ENCODE measurements at regions not wholly inside any gene's neighbourhood (a gene's known extent, or its start where the extent isn't known, plus 50 kb on each side); places are given as distances from the start of the nearest gene placed in this dataset.

GRCh38 chrY:8552168-8552805 lies 785.0 kb upstream of the TSPY4 start:
- no peak overlapping the region for H3K27ac ChIP-seq
- no peak for TF ChIP-seq CTCF (conservative IDR thresholded peaks at IDR 0.05)

- H3K27ac ChIP-seq, result no peak overlapping the region
- no peak for TF ChIP-seq CTCF (conservative IDR thresholded peaks at IDR 0.05)
Measured at GRCh38 chrY:8553614-8554013, 783.6 kb upstream of the TSPY4 start.

- H3K27ac ChIP-seq, result peak overlapping the region; percentile 32
- TF ChIP-seq CTCF (conservative IDR thresholded peaks at IDR 0.05), result no peak
Measured at GRCh38 chrY:8561385-8561784, 775.9 kb upstream of the TSPY4 start.

GRCh38 chrY:8562456-8563090 lies 774.7 kb upstream of the TSPY4 start:
- H3K27ac ChIP-seq, result no peak overlapping the region
- no peak for TF ChIP-seq CTCF (conservative IDR thresholded peaks at IDR 0.05)

GRCh38 chrY:8564421-8564820 lies 772.8 kb upstream of the TSPY4 start:
- H3K27ac ChIP-seq, result no peak overlapping the region
- no peak for TF ChIP-seq CTCF (conservative IDR thresholded peaks at IDR 0.05)

GRCh38 chrY:8566198-8566597 lies 771.1 kb upstream of the TSPY4 start:
- no peak for TF ChIP-seq CTCF (conservative IDR thresholded peaks at IDR 0.05)
- no peak overlapping the region for H3K27ac ChIP-seq

- H3K27ac ChIP-seq, result no peak overlapping the region
- TF ChIP-seq CTCF (conservative IDR thresholded peaks at IDR 0.05), result no peak
Measured at GRCh38 chrY:8570384-8570783, 766.9 kb upstream of the TSPY4 start.

All from VCaP (cell line).